Right cardiac atrium (tissue), 5 donors: ENCODE measurements at regions not wholly inside any gene's neighbourhood (a gene's known extent, or its start where the extent isn't known, plus 50 kb on each side); places are given as distances from the start of the nearest gene placed in this dataset.
"Not testable (repeated sequence)": the region's sequence is repeated elsewhere in the genome, so short reads cannot be mapped to it uniquely, and the experiment has no call there.

Source experiments
- ATAC-seq, 2 donors: fragments of 200-7000 bp; cut with Tn5 transposase; one replicate each; pipeline versions ENCODE4 v1.8.0 to v1.9.1; 2020; ENCODE audit warnings: moderate library complexity in 2 of 2, mild to moderate bottlenecking in 1 of 2
- DNase-seq, 3 donors: peaks; one replicate each; pipeline ENCODE4 v3.0.0-alpha.2; 2020
- H3K27ac ChIP-seq: one replicate; pipeline ENCODE4 v1.5.1; 2013; ENCODE audit warnings: mild to moderate bottlenecking, low read length, control low read depth, moderate library complexity
- H3K27me3 ChIP-seq: one replicate; pipeline ENCODE4 v1.6.1; 2013; ENCODE audit not compliant: control insufficient read depth, insufficient read depth
- H3K4me1 ChIP-seq: one replicate; pipeline ENCODE4 v1.6.1; 2013; ENCODE audit warnings: low read length; ENCODE audit not compliant: control insufficient read depth, insufficient read depth
- H3K4me3 ChIP-seq: one replicate; pipeline ENCODE4 v1.5.1; 2013; ENCODE audit warnings: low read length, control low read depth
- H3K9me3 ChIP-seq: one replicate; pipeline ENCODE4 v1.6.1; 2013; ENCODE audit warnings: low read length; ENCODE audit not compliant: control insufficient read depth
- WGBS: extraction: QIAGEN DNeasy Blood & Tissue Kit; methylation state at CpG from one replicate; pipeline ENCODE4 v1.1.7; 2013; 5-methylcytosine and 5-hydroxymethylcytosine counted together
- intact Hi-C, 4 donors: fragments of 100-400 bp; cut with DNase I; formaldehyde crosslinking; loops; one replicate each; pipeline versions ENCODE4 v1.11.0 to v1.14.0; 2022 to 2023
- donor health status: healthy with polysubstance abuse.
- donor health status: DM: no; HTN: yes; CAD: no.
- donor health status: DM: no; HTN: no; CAD: no.
- donor health status: DM: no; HTN: yes; CAD: no; lungs with severe emphysema.
- donor health status: DM: yes; HTN: yes; CAD: no.

DNA sequence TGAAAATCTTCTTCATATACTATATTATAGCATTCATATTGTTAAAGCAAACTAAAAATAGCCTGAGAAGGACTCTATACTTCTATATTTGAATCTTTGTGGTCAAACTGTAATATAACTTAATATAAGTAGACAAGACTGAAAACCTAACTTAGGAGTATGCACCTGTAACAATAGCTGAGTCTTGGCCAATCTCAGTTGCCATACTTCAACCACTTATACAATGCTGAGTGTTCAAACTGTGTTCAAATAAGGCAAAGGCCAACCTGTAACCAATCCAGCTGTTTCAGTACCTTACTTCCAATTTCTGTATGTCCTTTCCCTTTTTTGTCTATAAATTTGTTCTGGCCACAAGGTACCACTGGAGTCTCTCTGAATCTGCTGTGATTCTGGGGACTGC, 1360.8 kb upstream of the CDH9 start:
- ATAC-seq = no peak
- H3K27me3 ChIP-seq = no peaks in the 10 kb centered on the region
- intact Hi-C loops = no loop called here
- no peak for DNase-seq
- H3K4me1 ChIP-seq = no peaks in the 10 kb centered on the region
- H3K27ac ChIP-seq = no peak overlapping the region
- H3K9me3 ChIP-seq = peaks cover 5% of the 10 kb centered on the region
- H3K4me3 ChIP-seq = no peak overlapping the region

DNA sequence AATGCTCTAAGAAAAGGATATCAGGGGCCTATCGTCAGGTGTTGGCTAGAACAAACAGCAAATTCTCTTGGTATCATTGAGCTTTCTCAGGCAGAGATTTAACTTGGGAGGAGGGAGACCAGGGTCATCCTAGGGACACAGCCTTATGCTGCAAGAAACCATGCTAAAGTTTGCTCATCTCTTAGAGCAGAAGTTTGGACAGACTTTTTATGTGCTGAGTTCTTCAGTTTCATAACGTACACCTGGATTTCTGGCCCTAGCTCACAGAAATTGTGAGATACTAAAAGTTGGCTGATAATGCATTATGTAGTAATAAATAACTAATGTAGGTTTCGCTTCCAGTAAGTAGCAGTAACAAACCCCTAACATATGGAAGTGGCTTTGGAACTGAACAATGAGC, 1359.8 kb upstream of the CDH9 start:
- ATAC-seq (no peak), DNase-seq (no peak)
- intact Hi-C loops = no loop called here
- Histone ChIP-seq H3K9me3 (peaks cover 5% of the 10 kb centered on the region), H3K4me1 (no peaks in the 10 kb centered on the region), H3K27me3 (no peaks in the 10 kb centered on the region), H3K4me3 (no peak overlapping the region), H3K27ac (no peak overlapping the region)
- 66% methylated on average over 3 of the region's 3 CpGs for WGBS

DNA sequence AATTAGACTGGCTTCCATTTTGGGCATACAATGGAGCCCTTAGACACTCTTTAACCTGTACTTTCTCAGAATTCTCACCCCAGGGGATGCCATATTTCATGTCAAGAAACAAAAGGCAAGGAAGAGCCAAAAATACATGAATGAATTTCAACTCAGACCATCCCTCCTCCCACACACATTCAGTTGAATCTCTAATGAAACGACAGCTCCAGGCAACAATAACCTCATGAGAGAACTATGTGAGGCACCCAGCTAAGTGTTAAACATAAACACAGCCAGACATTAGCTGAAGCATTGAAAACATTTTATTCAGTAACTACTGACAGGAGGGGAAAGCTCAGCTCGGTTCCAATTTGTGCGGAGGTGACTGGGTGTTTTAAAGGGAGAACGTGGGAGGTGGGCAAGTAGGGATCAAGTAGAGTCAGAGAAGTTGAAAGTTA, 1359.1 kb upstream of the CDH9 start:
- no peaks in the 10 kb centered on the region for H3K4me1 ChIP-seq
- intact Hi-C loops = no loop called here
- H3K9me3 ChIP-seq = peaks cover 5% of the 10 kb centered on the region
- no peak for ATAC-seq
- no peak for DNase-seq
- H3K4me3 ChIP-seq = no peak overlapping the region
- H3K27me3 ChIP-seq = no peaks in the 10 kb centered on the region
- 20% methylated on average over 4 of the region's 4 CpGs for WGBS
- H3K27ac ChIP-seq = no peak overlapping the region

DNA sequence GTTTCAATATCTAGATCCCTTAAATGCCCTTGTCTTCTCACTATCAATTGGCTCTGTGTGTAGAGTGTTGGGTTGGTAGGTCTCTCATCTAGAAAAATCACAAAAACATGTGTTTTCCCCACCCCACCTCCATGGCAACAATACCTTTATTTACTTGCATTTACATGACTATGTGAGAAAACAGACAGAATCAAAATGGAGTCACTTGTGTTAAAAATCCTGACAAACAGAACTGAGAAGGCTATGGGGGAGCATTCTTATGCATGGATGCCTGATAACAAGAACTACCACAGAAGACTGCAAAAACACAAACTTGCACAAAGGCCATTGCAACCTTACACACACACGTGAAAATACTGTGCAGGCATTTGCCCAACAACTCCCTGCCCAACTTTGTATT, 1352.9 kb upstream of the CDH9 start:
- ATAC-seq (no peak), DNase-seq (no peak)
- Histone ChIP-seq H3K4me3 (no peak overlapping the region), H3K27me3 (no peaks in the 10 kb centered on the region), H3K4me1 (no peaks in the 10 kb centered on the region), H3K9me3 (peaks cover 1% of the 10 kb centered on the region), H3K27ac (no peak overlapping the region)
- intact Hi-C loops = no loop called here
- 71% methylated on average over 1 of the region's 1 CpG for WGBS

DNA sequence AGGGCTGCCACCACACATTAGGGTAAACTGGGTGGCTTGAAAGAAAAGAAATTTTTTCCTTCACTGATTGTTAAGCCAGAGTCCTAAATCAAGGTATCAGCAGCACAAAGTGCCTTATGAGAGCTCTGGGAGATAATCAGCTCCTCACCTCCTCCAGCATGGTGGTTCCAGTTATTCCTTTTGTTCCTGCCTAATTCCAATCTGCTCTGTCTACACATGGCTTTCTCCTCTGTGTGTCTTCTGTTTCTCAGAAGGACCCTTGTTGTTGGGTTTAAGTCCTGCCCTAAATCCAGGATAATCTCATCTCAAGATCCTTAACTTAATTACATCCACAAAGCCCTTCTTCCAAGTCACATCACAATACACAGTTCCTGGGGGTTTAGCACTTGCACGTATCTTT, 1352.0 kb upstream of the CDH9 start:
- WGBS = 31% methylated on average over 1 of the region's 1 CpG
- Histone ChIP-seq H3K27ac (no peak overlapping the region), H3K4me3 (no peak overlapping the region), H3K27me3 (no peaks in the 10 kb centered on the region), H3K4me1 (no peaks in the 10 kb centered on the region), H3K9me3 (no peaks in the 10 kb centered on the region)
- intact Hi-C loops = no loop called here
- no peak for ATAC-seq
- DNase-seq = no peak

DNA sequence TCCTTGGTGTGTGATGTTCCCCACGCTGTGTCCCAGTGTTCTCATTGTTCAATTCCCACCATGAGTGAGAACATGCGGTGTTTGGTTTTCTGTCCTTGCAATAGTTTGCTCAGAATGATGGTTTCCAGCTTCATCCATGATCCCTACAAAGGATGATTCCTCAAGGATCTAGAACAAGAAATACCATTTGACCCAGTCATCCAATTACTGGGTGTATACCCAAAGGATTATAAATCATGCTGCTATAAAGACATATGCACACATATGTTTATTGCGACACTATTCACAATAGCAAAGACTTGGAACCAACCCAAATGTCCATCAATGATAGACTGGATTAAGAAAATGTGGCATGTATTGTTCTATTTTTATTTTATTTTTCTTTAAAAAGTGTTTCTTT, 1351.3 kb upstream of the CDH9 start:
- intact Hi-C loops, ATAC-seq, DNase-seq, H3K4me3 ChIP-seq, H3K4me1 ChIP-seq, H3K9me3 ChIP-seq, H3K27me3 ChIP-seq, H3K27ac ChIP-seq: not testable (repeated sequence)
- 85% methylated on average over 3 of the region's 3 CpGs for WGBS

DNA sequence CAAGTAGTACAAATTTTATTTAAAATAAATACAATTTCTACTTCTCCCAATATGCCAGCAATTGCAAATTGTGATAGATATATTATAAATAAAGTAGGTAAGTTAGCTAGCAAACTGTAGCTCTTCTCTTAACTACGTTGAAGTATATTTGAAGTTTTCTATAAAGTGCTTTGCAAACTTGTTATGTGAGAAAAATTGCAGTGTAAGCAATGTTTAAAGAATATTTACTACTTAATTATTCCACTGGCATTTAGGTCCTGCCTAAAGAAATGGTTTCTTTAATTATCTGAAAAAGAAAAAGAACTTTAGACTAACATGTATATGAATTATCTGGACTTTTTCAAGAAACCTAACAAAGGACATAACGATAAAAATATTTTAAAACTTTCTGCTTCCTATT, 1350.0 kb upstream of the CDH9 start:
- Histone ChIP-seq H3K4me1 (no peaks in the 10 kb centered on the region), H3K27me3 (no peaks in the 10 kb centered on the region), H3K4me3 (no peak overlapping the region), H3K9me3 (no peaks in the 10 kb centered on the region), H3K27ac (no peak overlapping the region)
- intact Hi-C loops = no loop called here
- no peak for DNase-seq
- ATAC-seq = no peak
- 83% methylated on average over 2 of the region's 2 CpGs for WGBS

DNA sequence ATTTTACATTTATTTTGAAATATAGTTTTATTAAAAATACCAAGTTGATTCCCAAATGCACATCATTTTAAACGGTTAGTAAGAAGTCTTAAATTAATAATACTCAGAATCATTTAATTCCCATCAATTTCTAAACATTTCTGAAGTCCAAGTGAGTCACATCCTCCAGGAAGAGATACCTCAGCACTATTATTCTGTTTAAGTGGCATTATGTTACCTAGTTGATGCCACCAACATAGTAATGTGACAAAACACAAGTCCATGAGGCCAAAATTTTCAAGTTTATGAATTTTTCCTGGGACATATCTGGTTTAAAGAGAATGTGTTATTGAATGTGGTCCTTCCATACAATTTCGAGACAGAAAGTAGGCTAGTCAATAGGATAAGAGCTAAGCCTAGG, 1348.3 kb upstream of the CDH9 start:
- no peaks in the 10 kb centered on the region for H3K27me3 ChIP-seq
- no peak overlapping the region for H3K27ac ChIP-seq
- no peak for ATAC-seq
- no peak for DNase-seq
- intact Hi-C loops = no loop called here
- H3K4me3 ChIP-seq = no peak overlapping the region
- no peaks in the 10 kb centered on the region for H3K9me3 ChIP-seq
- 68% methylated on average over 2 of the region's 2 CpGs for WGBS
- H3K4me1 ChIP-seq = no peaks in the 10 kb centered on the region

DNA sequence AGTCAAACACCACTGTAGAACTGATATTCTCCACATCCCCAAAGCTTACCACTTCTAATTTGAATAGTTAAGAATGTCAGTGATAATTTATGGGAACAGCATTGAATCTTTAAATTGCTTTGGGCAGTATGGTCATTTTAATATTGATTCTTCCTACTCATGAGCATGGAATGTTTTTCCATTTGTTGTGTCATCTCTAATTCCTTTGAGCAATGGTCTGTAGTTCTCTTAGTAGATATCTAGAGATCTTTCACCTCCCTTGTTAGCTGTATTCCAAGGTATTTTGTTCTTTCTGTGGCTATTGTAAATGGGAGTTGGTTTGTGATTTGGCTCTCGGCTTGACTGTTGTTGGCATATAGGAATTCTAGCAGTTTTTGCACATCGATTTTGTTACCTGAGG, 1341.8 kb upstream of the CDH9 start:
- no peaks in the 10 kb centered on the region for H3K9me3 ChIP-seq
- no peak for ATAC-seq
- no peak for DNase-seq
- H3K27ac ChIP-seq = no peak overlapping the region
- intact Hi-C loops = no loop called here
- 83% methylated on average over 2 of the region's 2 CpGs for WGBS
- no peak overlapping the region for H3K4me3 ChIP-seq
- H3K4me1 ChIP-seq = no peaks in the 10 kb centered on the region
- H3K27me3 ChIP-seq = no peaks in the 10 kb centered on the region

DNA sequence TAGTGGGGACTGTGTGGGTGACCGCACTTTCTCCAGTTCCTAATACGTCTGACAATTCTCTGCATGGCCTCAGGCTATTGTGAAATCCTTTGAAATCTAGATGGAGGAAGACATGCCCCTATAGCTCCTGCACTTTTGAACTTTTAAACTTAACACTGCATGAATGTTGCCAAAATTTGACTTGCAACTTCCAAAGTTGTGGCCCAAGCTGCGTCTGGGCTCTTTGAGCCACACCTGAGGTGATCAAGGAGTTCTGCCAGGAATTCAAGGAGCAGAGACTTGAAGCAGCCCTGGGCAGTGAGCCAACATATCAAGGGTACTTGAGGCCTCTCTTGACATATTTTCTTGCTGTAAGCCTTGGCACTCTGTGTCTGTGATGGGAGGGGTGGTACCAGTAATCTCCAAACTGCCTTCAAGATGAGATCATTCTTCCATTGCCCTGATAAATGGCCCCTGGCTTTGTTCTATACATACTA, 1336.1 kb upstream of the CDH9 start:
- Histone ChIP-seq H3K4me1 (no peaks in the 10 kb centered on the region), H3K27me3 (no peaks in the 10 kb centered on the region), H3K4me3 (no peak overlapping the region), H3K27ac (no peak overlapping the region), H3K9me3 (peaks cover 2% of the 10 kb centered on the region)
- no peak for DNase-seq
- intact Hi-C loops = no loop called here
- ATAC-seq = no peak
- 57% methylated on average over 3 of the region's 3 CpGs for WGBS

DNA sequence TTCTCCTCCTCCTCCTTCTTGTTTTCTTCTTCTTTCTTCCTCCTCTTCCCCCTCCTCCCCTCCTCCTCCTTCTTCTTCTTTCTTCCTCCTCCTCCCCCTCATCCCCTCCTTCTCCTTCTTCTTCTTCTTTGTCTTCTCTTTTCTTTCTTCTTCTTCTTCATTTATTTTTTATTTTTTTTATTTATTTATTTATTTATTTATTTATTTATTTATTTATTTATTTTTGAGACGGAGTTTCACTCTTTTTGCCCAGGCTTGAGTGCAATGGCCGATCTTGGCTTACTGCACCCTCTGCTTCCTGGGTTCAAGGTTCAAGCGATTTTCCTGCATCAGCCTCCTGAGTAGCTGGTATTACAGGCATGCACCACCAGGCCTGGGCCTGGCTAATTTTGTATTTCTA, 1332.5 kb upstream of the CDH9 start:
- intact Hi-C loops = no loop called here
- no peak for DNase-seq
- Histone ChIP-seq H3K27ac (no peak overlapping the region), H3K27me3 (no peaks in the 10 kb centered on the region), H3K4me3 (no peak overlapping the region), H3K9me3 (peaks cover 2% of the 10 kb centered on the region), H3K4me1 (no peaks in the 10 kb centered on the region)
- no peak for ATAC-seq
- WGBS = 91% methylated on average over 3 of the region's 3 CpGs

DNA sequence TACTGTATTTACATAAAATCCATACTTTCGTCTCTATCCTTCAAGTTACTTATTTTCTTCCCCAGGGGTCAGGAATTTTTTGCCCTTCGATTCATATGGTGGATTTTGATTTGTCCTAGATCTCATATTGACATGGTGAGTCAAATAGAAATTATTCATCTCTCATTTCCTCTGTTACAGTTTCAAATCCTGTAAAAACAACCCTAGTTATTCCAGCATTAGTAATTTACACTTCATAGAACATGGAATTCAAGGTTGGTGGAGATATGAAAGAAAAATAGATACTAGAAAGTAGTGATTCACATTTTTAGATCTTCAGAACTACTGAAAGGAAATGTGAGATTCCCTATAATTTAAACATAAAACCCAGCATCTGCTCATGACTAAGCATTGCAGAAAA, 1331.0 kb upstream of the CDH9 start:
- Histone ChIP-seq H3K27me3 (no peaks in the 10 kb centered on the region), H3K9me3 (no peaks in the 10 kb centered on the region), H3K4me1 (no peaks in the 10 kb centered on the region), H3K27ac (no peak overlapping the region), H3K4me3 (no peak overlapping the region)
- ATAC-seq = no peak
- no peak for DNase-seq
- intact Hi-C loops = no loop called here
- 77% methylated on average over 2 of the region's 2 CpGs for WGBS
